Calu3 (cell line): ENCODE measurements at regions not wholly inside any gene's neighbourhood (a gene's known extent, or its start where the extent isn't known, plus 50 kb on each side); places are given as distances from the start of the nearest gene placed in this dataset.

ENCODE experiments used
- BruUV-seq: library from RNA; stranded (reverse); fragments of 400-500 nt; replicated peaks from 2 replicates; lab custom pipeline; 2021; lab: Mats Ljungman, UMichigan
- CTCF ChIA-PET: fragments of 300-600 bp; sonication (Branson Sonifier 250); formaldehyde crosslinking; loops from one replicate; lab custom pipeline; 2022; ENCODE audit warnings: antibody characterized with exemption; lab: Charles Lee
- DNase-seq: peaks from one replicate; pipeline ENCODE4 v3.0.0; 2022
- H3K27ac Mint-ChIP-seq: one replicate; pipeline ENCODE4 v1.8.0; 2022; ENCODE audit warnings: mixed read lengths; ENCODE audit not compliant: unreplicated experiment
- H3K27me3 Mint-ChIP-seq: one replicate; pipeline ENCODE4 v1.8.0; 2022; ENCODE audit warnings: mixed read lengths; ENCODE audit not compliant: unreplicated experiment
- H3K36me3 Mint-ChIP-seq: one replicate; pipeline ENCODE4 v1.8.0; 2022; ENCODE audit warnings: mild to moderate bottlenecking, moderate library complexity, mixed read lengths; ENCODE audit not compliant: insufficient read depth, unreplicated experiment
- H3K4me1 Mint-ChIP-seq: one replicate; pipeline ENCODE4 v1.8.0; 2022; ENCODE audit warnings: mild to moderate bottlenecking, low read depth, mixed read lengths; ENCODE audit not compliant: unreplicated experiment
- H3K4me3 Mint-ChIP-seq: one replicate; pipeline ENCODE4 v1.8.0; 2022; ENCODE audit warnings: mild to moderate bottlenecking, low read depth, moderate library complexity, mixed read lengths; ENCODE audit not compliant: unreplicated experiment
- H3K9me3 Mint-ChIP-seq: one replicate; pipeline ENCODE4 v1.8.0; 2022; ENCODE audit warnings: low read depth, mixed read lengths; ENCODE audit not compliant: unreplicated experiment
- CTCF ChIP-seq: fragments of 200-600 bp; IDR thresholded peaks from one replicate; pipeline ENCODE4 v1.8.0; 2022; ENCODE audit warnings: antibody characterized with exemption; ENCODE audit not compliant: unreplicated experiment
- intact Hi-C: fragments of 100-400 bp; cut with micrococcal nuclease; formaldehyde crosslinking; loops from one replicate; pipeline ENCODE4 v1.10.0; 2022; ENCODE audit not compliant: unreplicated experiment

GRCh38 chr2:84084856-84085255 is 374.2 kb downstream of the SUCLG1 start:
- H3K27me3 Mint-ChIP-seq, result no peaks in the 10 kb centered on the region
- no peaks in the 10 kb centered on the region for H3K4me1 Mint-ChIP-seq
- BruUV-seq, result no TSS peak
- intact Hi-C loops, result no loop called here
- H3K27ac Mint-ChIP-seq, result no peak overlapping the region
- no peaks in the 10 kb centered on the region for H3K9me3 Mint-ChIP-seq
- CTCF ChIA-PET, result no interaction called here
- no peak for TF ChIP-seq CTCF
- no peak for DNase-seq
- H3K4me3 Mint-ChIP-seq, result no peak overlapping the region
- no peaks in the 10 kb centered on the region for H3K36me3 Mint-ChIP-seq

GRCh38 chr2:84083984-84084383 is 375.1 kb downstream of the SUCLG1 start:
- no peak for DNase-seq
- H3K4me3 Mint-ChIP-seq, result no peak overlapping the region
- H3K4me1 Mint-ChIP-seq, result no peaks in the 10 kb centered on the region
- no peaks in the 10 kb centered on the region for H3K27me3 Mint-ChIP-seq
- CTCF ChIA-PET, result no interaction called here
- no peaks in the 10 kb centered on the region for H3K9me3 Mint-ChIP-seq
- intact Hi-C loops, result no loop called here
- no peak for TF ChIP-seq CTCF
- H3K27ac Mint-ChIP-seq, result no peak overlapping the region
- no TSS peak for BruUV-seq
- H3K36me3 Mint-ChIP-seq, result no peaks in the 10 kb centered on the region

GRCh38 chr2:84078471-84078870 is 380.6 kb downstream of the SUCLG1 start:
- no peaks in the 10 kb centered on the region for H3K9me3 Mint-ChIP-seq
- no TSS peak for BruUV-seq
- DNase-seq, result no peak
- H3K27ac Mint-ChIP-seq, result no peak overlapping the region
- no peak overlapping the region for H3K4me3 Mint-ChIP-seq
- no peaks in the 10 kb centered on the region for H3K4me1 Mint-ChIP-seq
- intact Hi-C loops, result loop anchor here (5.0 kb wide), 1 partner anchor 296 kb away; no protein-coding TSS in a partner anchor
- H3K27me3 Mint-ChIP-seq, result peaks cover 3% of the 10 kb centered on the region
- CTCF ChIA-PET, result no interaction called here
- TF ChIP-seq CTCF, result no peak
- H3K36me3 Mint-ChIP-seq, result no peaks in the 10 kb centered on the region

- TF ChIP-seq CTCF, result peak; percentile 24
- Mint-ChIP-seq H3K27me3 (peaks cover 13% of the 10 kb centered on the region), H3K4me1 (no peaks in the 10 kb centered on the region), H3K27ac (no peak overlapping the region), H3K36me3 (no peaks in the 10 kb centered on the region), H3K9me3 (no peaks in the 10 kb centered on the region), H3K4me3 (no peak overlapping the region)
- DNase-seq, result peak; percentile 48
- CTCF ChIA-PET, result no interaction called here
- intact Hi-C loops, result loop anchor here (1.0 to 5.0 kb wide), 2 partner anchors 250 to 295 kb away; no protein-coding TSS in a partner anchor
- BruUV-seq, result no TSS peak
Observed at GRCh38 chr2:84077496-84077895, 381.6 kb downstream of the SUCLG1 start.
